VCaP (cell line): ENCODE measurements at regions not wholly inside any gene's neighbourhood (a gene's known extent, or its start where the extent isn't known, plus 50 kb on each side); places are given as distances from the start of the nearest gene placed in this dataset.

Experiments
- H3K27ac ChIP-seq: fragments of 450-650 bp; 2 replicates; pipeline ENCODE4 v1.5.1; 2017
- TF ChIP-seq, protein P1 (sequence below): fragments of 450-650 bp; conservative IDR thresholded peaks from 2 replicates; pipeline ENCODE4 v1.5.1; 2017; ENCODE audit warnings: mild to moderate bottlenecking, moderate library complexity

DNA sequence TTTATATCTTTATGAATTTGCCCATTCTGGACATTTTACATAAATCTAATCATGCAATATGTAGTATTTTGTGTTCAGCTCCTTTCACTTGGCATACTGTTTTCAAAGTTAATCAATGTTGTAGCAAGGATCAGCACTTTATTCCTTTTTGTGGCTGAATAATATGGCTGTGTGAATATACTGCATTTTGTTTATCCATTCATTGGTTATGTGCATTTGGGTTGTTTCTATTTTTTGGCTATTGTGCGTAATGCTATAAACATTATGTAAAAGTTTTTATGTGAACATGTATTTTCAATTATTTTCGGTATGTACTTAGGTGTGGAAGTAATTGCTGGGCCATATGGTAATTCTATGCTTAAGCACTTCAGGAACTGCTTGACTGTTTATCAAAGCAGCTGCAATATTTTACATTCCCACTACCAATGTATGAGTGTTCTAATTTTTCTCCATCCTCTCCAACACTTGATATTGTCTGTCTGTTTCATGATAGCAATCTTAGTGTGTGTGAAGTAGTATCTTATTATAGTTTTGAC is 101.3 kb upstream of the P2RY1 start:
- H3K27ac ChIP-seq, result no peak overlapping the region
- TF ChIP-seq, protein P1, sequence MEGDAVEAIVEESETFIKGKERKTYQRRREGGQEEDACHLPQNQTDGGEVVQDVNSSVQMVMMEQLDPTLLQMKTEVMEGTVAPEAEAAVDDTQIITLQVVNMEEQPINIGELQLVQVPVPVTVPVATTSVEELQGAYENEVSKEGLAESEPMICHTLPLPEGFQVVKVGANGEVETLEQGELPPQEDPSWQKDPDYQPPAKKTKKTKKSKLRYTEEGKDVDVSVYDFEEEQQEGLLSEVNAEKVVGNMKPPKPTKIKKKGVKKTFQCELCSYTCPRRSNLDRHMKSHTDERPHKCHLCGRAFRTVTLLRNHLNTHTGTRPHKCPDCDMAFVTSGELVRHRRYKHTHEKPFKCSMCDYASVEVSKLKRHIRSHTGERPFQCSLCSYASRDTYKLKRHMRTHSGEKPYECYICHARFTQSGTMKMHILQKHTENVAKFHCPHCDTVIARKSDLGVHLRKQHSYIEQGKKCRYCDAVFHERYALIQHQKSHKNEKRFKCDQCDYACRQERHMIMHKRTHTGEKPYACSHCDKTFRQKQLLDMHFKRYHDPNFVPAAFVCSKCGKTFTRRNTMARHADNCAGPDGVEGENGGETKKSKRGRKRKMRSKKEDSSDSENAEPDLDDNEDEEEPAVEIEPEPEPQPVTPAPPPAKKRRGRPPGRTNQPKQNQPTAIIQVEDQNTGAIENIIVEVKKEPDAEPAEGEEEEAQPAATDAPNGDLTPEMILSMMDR, result no peak

DNA sequence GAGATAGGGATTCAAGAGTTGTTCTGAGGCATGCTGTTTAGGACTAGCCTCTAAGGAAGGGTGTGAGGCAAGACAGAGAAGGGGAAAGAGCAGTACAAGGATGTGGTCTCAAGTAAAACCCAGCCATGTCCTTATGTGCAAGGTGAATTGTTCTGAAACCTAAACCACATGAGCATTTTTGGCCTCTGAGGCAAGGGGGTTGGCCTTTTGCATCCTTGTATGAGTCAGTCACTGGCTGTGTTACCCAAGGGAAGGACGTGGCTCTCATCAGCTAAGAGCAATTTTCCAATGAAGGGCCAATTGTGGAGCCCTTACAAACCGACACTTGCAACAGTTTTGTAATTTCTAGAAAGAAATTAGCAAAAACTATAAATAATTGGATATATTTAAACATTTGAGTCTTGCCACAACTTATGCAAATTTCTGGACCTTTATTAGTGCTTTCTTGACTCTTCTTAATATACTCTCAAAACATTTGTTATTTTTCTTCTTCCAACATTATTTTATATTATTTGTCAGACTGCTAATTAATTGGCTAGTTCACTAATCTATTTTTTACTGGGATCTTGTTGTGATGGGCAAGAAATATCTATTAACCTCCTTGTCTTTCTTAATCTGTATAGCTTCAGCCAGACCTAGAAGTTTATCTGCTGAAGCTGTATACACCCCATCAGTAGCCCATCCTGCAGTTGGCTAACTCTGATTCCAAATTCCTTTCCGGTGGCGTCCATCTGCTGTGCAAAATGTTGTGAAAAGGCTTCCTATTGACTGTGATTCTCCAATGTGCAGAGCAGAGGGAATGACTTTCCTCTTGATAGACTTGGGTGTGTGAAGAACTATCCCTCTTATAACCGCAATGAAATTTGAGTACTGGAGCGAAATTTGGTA is 97.7 kb upstream of the P2RY1 start:
- TF ChIP-seq, protein P1, result no peak
- no peak overlapping the region for H3K27ac ChIP-seq

DNA sequence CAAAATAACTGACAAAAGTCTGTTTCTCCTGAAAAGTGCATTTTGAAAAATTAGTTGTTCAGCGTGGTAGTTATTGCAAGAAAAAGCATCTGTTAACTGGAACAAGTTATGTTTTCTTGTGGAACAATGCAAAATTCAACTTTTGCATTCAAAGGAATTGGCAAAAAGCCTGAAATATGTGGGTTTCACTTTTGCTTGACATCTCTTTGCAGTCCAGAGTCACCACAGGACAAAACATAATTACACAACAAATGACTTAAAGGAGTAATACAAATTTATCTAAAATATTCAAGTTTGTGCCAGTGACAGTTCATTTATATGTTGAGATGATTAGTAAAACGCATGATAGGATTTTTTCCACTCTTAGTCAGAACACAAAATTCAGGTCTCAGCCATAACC is 96.3 kb upstream of the P2RY1 start:
- H3K27ac ChIP-seq, result no peak overlapping the region
- TF ChIP-seq, protein P1, result no peak

DNA sequence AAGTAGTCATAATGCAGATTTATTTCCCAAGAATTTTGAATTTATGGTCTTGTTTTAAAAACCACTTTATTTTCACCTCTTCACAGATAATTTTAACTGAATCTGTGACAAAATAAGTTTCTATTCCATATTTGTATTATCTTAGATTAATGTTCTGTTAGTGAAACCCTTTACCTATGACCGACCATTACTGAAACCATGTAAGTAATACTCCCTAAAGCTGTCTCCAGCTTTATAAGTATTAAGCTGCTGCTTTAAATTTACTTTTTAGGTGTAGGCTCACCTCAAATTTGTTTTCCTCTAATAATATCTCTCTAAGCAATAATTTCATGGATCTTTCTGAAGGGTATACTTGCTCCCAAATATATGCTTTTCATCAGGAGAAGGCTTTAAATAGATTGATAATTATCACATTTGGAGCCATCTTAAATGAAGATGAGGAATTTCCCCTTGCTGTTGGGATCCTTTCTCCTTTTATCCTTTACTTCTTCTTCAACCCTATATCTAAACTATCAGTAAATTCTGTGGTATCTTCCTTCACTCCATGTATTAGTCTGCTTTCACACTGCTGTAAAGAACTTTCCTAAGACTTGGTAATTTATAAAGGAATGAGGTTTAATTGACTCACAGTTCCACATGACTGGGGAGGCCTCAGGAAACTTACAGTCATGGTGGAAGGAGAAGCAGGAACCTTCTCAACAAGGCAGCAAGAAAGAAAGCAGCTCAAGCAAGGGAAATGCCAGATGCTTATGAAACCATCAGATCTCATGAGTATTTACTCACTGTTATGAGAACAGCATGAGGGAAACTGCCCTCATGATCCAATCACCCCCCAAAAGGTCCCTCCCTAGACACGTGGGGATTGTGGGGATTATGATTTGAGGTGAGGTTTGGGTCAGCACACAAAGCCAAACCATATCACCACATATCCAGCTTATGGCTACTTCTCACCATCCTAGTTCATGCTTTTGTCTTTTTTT is 92.3 kb upstream of the P2RY1 start:
- H3K27ac ChIP-seq, result no peak overlapping the region
- TF ChIP-seq, protein P1, result no peak

DNA sequence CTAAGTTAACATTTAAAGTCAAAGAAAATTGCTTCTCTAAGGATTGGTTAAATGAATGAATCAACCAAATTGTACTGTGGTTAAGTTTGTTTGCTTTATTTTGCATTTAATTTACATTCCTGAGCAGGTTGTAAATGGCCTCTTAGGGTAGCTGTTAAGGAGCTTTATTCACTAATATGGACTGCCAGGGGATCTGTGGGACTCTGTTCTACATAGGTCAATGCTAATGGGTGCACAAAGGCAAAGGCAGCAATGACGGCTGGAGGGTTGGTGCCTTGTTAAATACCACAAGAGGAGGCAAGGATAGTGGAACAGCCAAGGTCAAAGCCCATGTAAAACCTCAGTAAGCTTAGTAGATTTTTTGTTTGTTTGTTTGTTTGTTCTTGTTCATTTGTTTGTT is 89.3 kb upstream of the P2RY1 start:
- TF ChIP-seq, protein P1, result no peak
- no peak overlapping the region for H3K27ac ChIP-seq

DNA sequence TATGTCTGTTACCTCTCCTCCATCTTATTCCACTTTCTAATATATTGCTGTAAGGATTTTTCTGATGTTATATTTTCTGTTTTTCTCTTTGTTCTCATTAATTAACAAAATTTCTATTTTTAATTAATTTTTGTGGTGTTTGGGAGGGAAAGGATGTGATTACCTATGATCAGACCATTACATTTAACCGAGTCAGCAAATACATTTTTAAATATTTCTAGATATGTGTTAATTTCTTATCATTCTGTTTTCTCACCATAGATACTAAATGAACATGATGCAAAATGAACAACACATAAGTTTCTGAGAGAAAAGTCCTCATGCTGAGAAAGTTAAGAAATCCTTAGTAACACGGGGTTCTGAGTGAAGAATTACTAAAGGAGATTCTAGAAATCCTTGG is 80.6 kb upstream of the P2RY1 start:
- H3K27ac ChIP-seq, result no peak overlapping the region
- TF ChIP-seq, protein P1, result no peak

DNA sequence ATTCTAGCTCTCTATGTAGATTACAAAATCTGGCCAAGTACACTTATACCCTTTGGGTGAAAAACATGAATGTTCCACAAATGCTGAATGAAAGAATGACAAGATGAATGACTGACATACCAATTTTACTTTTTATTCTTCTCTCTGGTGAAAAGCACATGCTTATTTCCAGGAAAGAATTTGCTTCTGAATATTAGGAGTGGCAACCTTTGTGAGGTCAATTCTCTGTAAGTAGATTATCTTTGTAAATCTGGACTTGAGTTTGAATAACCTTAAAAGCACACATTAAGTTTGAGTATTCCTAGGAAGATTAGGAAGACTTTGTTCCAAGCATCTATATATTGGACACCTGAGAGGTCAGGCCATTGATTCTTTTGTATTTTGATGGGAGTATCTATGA is 78.1 kb upstream of the P2RY1 start:
- no peak overlapping the region for H3K27ac ChIP-seq
- TF ChIP-seq, protein P1, result no peak
